H9 (cell line): ENCODE measurements at regions not wholly inside any gene's neighbourhood (a gene's known extent, or its start where the extent isn't known, plus 50 kb on each side); places are given as distances from the start of the nearest gene placed in this dataset.

ENCODE experiments used
- DNase-seq: peaks from one replicate; pipeline ENCODE4 v3.0.0-alpha.2; 2017
- H2AFZ ChIP-seq: one replicate; pipeline ENCODE4 v1.6.1; 2013; ENCODE audit warnings: mild to moderate bottlenecking, low read length, control low read depth, moderate library complexity
- H2AK5ac ChIP-seq: 2 replicates; pipeline ENCODE4 v1.6.1; 2013; ENCODE audit warnings: low read length, control low read depth, mixed read lengths; ENCODE audit not compliant: insufficient read length
- H2BK120ac ChIP-seq: one replicate; pipeline ENCODE4 v1.6.1; 2013; ENCODE audit warnings: low read depth, mild to moderate bottlenecking, low read length, control low read depth, inconsistent platforms; ENCODE audit not compliant: poor library complexity, severe bottlenecking
- H2BK12ac ChIP-seq: 2 replicates; pipeline ENCODE4 v1.6.1; 2013; ENCODE audit warnings: low read length, control low read depth, mixed read lengths, low read depth; ENCODE audit not compliant: insufficient read length
- H2BK15ac ChIP-seq: 2 replicates; pipeline ENCODE4 v1.6.1; 2013; ENCODE audit warnings: low read depth, low read length, control low read depth
- H2BK20ac ChIP-seq: one replicate; pipeline ENCODE4 v1.6.1; 2013; ENCODE audit warnings: low read depth, mild to moderate bottlenecking, low read length, control low read depth, inconsistent platforms; ENCODE audit not compliant: poor library complexity, severe bottlenecking
- H2BK5ac ChIP-seq: 2 replicates; pipeline ENCODE4 v1.6.1; 2013; ENCODE audit warnings: low read length, control low read depth, mixed read lengths; ENCODE audit not compliant: insufficient read length
- H3K14ac ChIP-seq: 2 replicates; pipeline ENCODE4 v1.6.1; 2013; ENCODE audit warnings: low read length, control low read depth; ENCODE audit not compliant: insufficient read depth
- H3K18ac ChIP-seq: 2 replicates; pipeline ENCODE4 v1.6.1; 2013; ENCODE audit warnings: low read depth, mild to moderate bottlenecking, mixed read lengths, low read length, control low read depth; ENCODE audit not compliant: insufficient read length
- H3K23ac ChIP-seq: 2 replicates; pipeline ENCODE4 v1.6.1; 2013; ENCODE audit warnings: low read length, control low read depth, mixed read lengths, low read depth; ENCODE audit not compliant: insufficient read length
- H3K23me2 ChIP-seq: 2 replicates; pipeline ENCODE4 v1.6.1; 2013; ENCODE audit warnings: low read depth, mild to moderate bottlenecking, mixed read lengths, low read length, control low read depth; ENCODE audit not compliant: insufficient read length, poor library complexity, severe bottlenecking
- H3K27ac ChIP-seq: 2 replicates; pipeline ENCODE4 v1.5.1; 2013; ENCODE audit warnings: low read length, control low read depth, mixed read lengths, low read depth; ENCODE audit not compliant: insufficient read length
- H3K27me3 ChIP-seq: 2 replicates; pipeline ENCODE4 v1.6.1; 2013; ENCODE audit warnings: low read length, control low read depth, inconsistent platforms; ENCODE audit not compliant: insufficient read depth
- H3K4ac ChIP-seq: 2 replicates; pipeline ENCODE4 v1.6.1; 2013; ENCODE audit warnings: low read depth, mild to moderate bottlenecking, control low read depth, inconsistent platforms, low read length, moderate library complexity
- H3K4me1 ChIP-seq: 2 replicates; pipeline ENCODE4 v1.6.1; 2013; ENCODE audit warnings: low read length, control low read depth, inconsistent platforms; ENCODE audit not compliant: insufficient read depth
- H3K4me2 ChIP-seq: 2 replicates; pipeline ENCODE4 v1.6.1; 2013; ENCODE audit warnings: low read length, control low read depth, mixed read lengths; ENCODE audit not compliant: insufficient read length, insufficient read depth
- H3K56ac ChIP-seq: 2 replicates; pipeline ENCODE4 v1.6.1; 2013; ENCODE audit warnings: low read depth, mild to moderate bottlenecking, mixed read lengths, low read length, control low read depth; ENCODE audit not compliant: insufficient read length
- H3K79me1 ChIP-seq: 2 replicates; pipeline ENCODE4 v1.6.1; 2013; ENCODE audit warnings: low read depth, mild to moderate bottlenecking, moderate library complexity, low read length, control low read depth, inconsistent platforms; ENCODE audit not compliant: insufficient read depth, poor library complexity, severe bottlenecking
- H3K79me2 ChIP-seq: 2 replicates; pipeline ENCODE4 v1.6.1; 2013; ENCODE audit warnings: low read length, control low read depth, inconsistent platforms; ENCODE audit not compliant: insufficient read depth
- H3K9ac ChIP-seq: 2 replicates; pipeline ENCODE4 v1.6.1; 2013; ENCODE audit warnings: low read length, control low read depth, mixed read lengths; ENCODE audit not compliant: insufficient read length; ENCODE audit errors: extremely low read depth
- H3K9me3 ChIP-seq: one replicate; pipeline ENCODE4 v1.6.1; 2013; ENCODE audit warnings: low read depth, low read length, inconsistent platforms; ENCODE audit not compliant: control insufficient read depth
- H3T11ph ChIP-seq: one replicate; pipeline ENCODE4 v1.6.1; 2013; ENCODE audit warnings: mild to moderate bottlenecking, low read length, control low read depth, inconsistent platforms
- H4K20me1 ChIP-seq: one replicate; pipeline ENCODE4 v1.6.1; 2013; ENCODE audit not compliant: control insufficient read depth, insufficient read length, insufficient read depth
- H4K5ac ChIP-seq: 2 replicates; pipeline ENCODE4 v1.6.1; 2013; ENCODE audit warnings: low read depth, mild to moderate bottlenecking, mixed read lengths, low read length, control low read depth; ENCODE audit not compliant: insufficient read length
- H4K8ac ChIP-seq: replicated peaks from 2 replicates; pipeline ENCODE4 v1.6.1; 2013; ENCODE audit warnings: low read length, control low read depth, mixed read lengths, low read depth; ENCODE audit not compliant: insufficient read length
- H4K91ac ChIP-seq: 2 replicates; pipeline ENCODE4 v1.6.1; 2013; ENCODE audit warnings: low read depth, mild to moderate bottlenecking, moderate library complexity, mixed read lengths, low read length, control low read depth; ENCODE audit not compliant: insufficient read length
- H3K27ac Mint-ChIP-seq, 3 experiments: 2 replicates in 2 of 3; 3 replicates in 1 of 3; pipeline ENCODE4 v1.8.0; 2020 to 2021; ENCODE audit warnings: mixed read lengths in 3 of 3, mild to moderate bottlenecking in 1 of 3, moderate library complexity in 1 of 3
- H3K27me3 Mint-ChIP-seq: 2 replicates; pipeline ENCODE4 v1.8.0; 2021; ENCODE audit warnings: low read depth, mild to moderate bottlenecking, moderate library complexity, mixed read lengths
- H3K36me3 Mint-ChIP-seq, 3 experiments: 2 replicates in 2 of 3; 3 replicates in 1 of 3; pipeline ENCODE4 v1.8.0; 2020 to 2021; ENCODE audit warnings: low read depth in 3 of 3, mixed read lengths in 3 of 3; ENCODE audit not compliant: insufficient read depth in 1 of 3
- H3K4me1 Mint-ChIP-seq, 2 experiments: 2 replicates each; pipeline ENCODE4 v1.8.0; 2020; ENCODE audit warnings: mixed read lengths in 2 of 2
- H3K4me3 Mint-ChIP-seq, 2 experiments: 2 replicates in 1 of 2; 3 replicates in 1 of 2; pipeline ENCODE4 v1.8.0; 2020 to 2021; ENCODE audit warnings: mild to moderate bottlenecking in 2 of 2, mixed read lengths in 2 of 2, moderate library complexity in 1 of 2
- H3K9me3 Mint-ChIP-seq, 2 experiments: 2 replicates in 1 of 2; 3 replicates in 1 of 2; pipeline ENCODE4 v1.8.0; 2020; ENCODE audit warnings: mild to moderate bottlenecking in 2 of 2, mixed read lengths in 2 of 2, moderate library complexity in 1 of 2
- WGBS: extraction: QIAGEN DNeasy Blood & Tissue Kit; methylation state at CpG from one replicate; pipeline ENCODE4 v1.1.7; 2013; ENCODE audit warnings: missing lambda C conversion rate, low lambda C conversion rate, mixed read lengths; ENCODE audit not compliant: insufficient read length; ENCODE audit errors: extremely low coverage; 5-methylcytosine and 5-hydroxymethylcytosine counted together
- TF ChIP-seq, protein P1 (sequence below): fragments of 200-600 bp; sonication (generic); conservative IDR thresholded peaks from 3 replicates; pipeline ENCODE4 v1.8.0; 2021; ENCODE audit warnings: antibody characterized with exemption, mild to moderate bottlenecking

DNA sequence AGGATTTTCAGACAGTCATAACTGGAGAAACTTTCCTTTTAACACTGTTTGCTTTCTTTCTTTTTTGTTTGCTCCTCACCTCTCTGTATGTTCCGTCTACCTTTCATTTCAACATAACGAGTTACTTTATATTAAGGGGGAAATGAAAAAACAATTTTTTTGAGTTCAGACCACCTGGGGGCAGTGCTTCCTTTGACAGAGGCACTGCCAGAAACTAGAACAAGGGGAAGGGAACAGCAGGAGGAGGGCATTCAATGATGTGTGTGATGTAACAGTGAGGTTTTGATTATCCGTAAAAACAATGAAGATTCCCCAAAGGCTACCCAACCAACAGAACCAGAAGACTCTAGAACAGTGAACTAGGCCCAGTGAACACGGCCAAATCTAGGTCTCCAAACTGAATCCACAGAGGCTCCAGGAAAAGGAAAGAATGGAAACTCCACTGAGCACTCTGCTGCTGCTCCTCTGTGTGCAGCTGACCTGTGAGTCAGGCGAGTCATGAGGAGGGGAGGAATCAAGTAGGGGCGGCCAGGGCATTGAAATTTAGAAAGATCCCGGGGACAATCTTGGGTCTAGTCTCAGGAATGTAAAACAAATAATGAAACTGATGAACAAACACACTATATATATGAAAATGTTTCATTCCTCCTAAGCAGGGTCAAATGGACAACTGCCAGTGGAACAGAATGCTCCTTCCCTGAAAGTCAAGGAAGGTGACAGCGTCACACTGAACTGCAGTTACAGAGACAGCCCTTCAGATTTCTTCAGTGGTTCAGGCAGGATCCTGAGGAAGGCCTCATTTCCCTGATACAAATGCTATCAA, 323.5 kb downstream of the DAD1 start:
- H3K18ac ChIP-seq, result no peak overlapping the region
- DNase-seq, result no peak
- no peak overlapping the region for H2BK20ac ChIP-seq
- no peak overlapping the region for H3K23ac ChIP-seq
- no peak overlapping the region for H2BK120ac ChIP-seq
- no peak overlapping the region for H3K14ac ChIP-seq
- Mint-ChIP-seq H3K4me3 (no peak overlapping the region), H3K36me3 (no peaks in the 10 kb centered on the region; a peak in 1 of 7 replicates), H3K27ac (peak overlapping the region; percentile 19 to 64 (median 24); a peak in 4 of 7 replicates), H3K9me3 (peaks cover 0 to 2% of the 10 kb centered on the region in 2 experiments; a peak in 1 of 5 replicates), H3K4me1 (peaks cover 33 to 39% of the 10 kb centered on the region in 2 experiments), H3K27me3 (no peaks in the 10 kb centered on the region)
- H4K8ac ChIP-seq, result no peak overlapping the region
- no peak overlapping the region for H4K91ac ChIP-seq
- no peak overlapping the region for H3K27ac ChIP-seq
- H2AK5ac ChIP-seq, result no peak overlapping the region
- H2BK5ac ChIP-seq, result no peak overlapping the region
- no peak overlapping the region for H2BK12ac ChIP-seq
- H3K4me2 ChIP-seq, result no peak overlapping the region
- H3K56ac ChIP-seq, result no peak overlapping the region
- no peaks in the 10 kb centered on the region; the same call in 1 of the 2 replicates for H3K4me1 ChIP-seq
- no peak overlapping the region for H2BK15ac ChIP-seq
- H3K79me2 ChIP-seq, result no peaks in the 10 kb centered on the region
- no peaks in the 10 kb centered on the region for H3K27me3 ChIP-seq
- no peak overlapping the region for H4K5ac ChIP-seq
- no peak overlapping the region for H3T11ph ChIP-seq
- no peak overlapping the region for H3K4ac ChIP-seq
- no CpG with 5 or more reads among the region's 8 CpGs for WGBS
- TF ChIP-seq, protein P1, sequence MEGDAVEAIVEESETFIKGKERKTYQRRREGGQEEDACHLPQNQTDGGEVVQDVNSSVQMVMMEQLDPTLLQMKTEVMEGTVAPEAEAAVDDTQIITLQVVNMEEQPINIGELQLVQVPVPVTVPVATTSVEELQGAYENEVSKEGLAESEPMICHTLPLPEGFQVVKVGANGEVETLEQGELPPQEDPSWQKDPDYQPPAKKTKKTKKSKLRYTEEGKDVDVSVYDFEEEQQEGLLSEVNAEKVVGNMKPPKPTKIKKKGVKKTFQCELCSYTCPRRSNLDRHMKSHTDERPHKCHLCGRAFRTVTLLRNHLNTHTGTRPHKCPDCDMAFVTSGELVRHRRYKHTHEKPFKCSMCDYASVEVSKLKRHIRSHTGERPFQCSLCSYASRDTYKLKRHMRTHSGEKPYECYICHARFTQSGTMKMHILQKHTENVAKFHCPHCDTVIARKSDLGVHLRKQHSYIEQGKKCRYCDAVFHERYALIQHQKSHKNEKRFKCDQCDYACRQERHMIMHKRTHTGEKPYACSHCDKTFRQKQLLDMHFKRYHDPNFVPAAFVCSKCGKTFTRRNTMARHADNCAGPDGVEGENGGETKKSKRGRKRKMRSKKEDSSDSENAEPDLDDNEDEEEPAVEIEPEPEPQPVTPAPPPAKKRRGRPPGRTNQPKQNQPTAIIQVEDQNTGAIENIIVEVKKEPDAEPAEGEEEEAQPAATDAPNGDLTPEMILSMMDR, result peak; percentile 43; the same call in 2 of the 3 replicates
- H3K9me3 ChIP-seq, result no peaks in the 10 kb centered on the region
- H2AFZ ChIP-seq, result no peak overlapping the region
- no peaks in the 10 kb centered on the region for H4K20me1 ChIP-seq
- no peaks in the 10 kb centered on the region for H3K79me1 ChIP-seq
- no peak overlapping the region for H3K9ac ChIP-seq
- no peaks in the 10 kb centered on the region for H3K23me2 ChIP-seq
